ENCODE measurements at regions not wholly inside any gene's neighbourhood (a gene's known extent, or its start where the extent isn't known, plus 50 kb on each side); places are given as distances from the start of the nearest gene placed in this dataset.

GRCh38 chr1:229792012-229792975, 166.2 kb downstream of the URB2 start:
- TF ChIP-seq CTCF (conservative IDR thresholded peaks at IDR 0.05) (no peak), ZFX (IDR thresholded peaks at IDR 0.05) (no peak)
